Fibroblast of the aortic adventitia (primary cell): ENCODE measurements at regions not wholly inside any gene's neighbourhood (a gene's known extent, or its start where the extent isn't known, plus 50 kb on each side); places are given as distances from the start of the nearest gene placed in this dataset.

Experiments used
- DNase-seq: peaks from one replicate; pipeline ENCODE4 v3.0.0-alpha.2; 2010; ENCODE audit warnings: low read depth
- H3K4me3 ChIP-seq: 2 replicates; pipeline ENCODE4 v1.5.1; 2011; ENCODE audit warnings: low read depth, mild to moderate bottlenecking, control low read depth, low read length, moderate library complexity
- CTCF ChIP-seq: IDR thresholded peaks from 2 replicates; pipeline ENCODE4 v1.5.1; 2011; ENCODE audit warnings: mild to moderate bottlenecking, low read length, control low read depth, inconsistent platforms; ENCODE audit not compliant: insufficient read depth

GRCh38 chr2:147696426-147696825 lies 148.4 kb upstream of the ACVR2A start:
- H3K4me3 ChIP-seq, result no peak overlapping the region
- no peak for DNase-seq

GRCh38 chr2:147689220-147689909 lies 155.5 kb upstream of the ACVR2A start:
- no peak overlapping the region for H3K4me3 ChIP-seq
- TF ChIP-seq CTCF, result no peak
- DNase-seq, result no peak

More at GRCh38 chr2:147696426-147696825, 148.4 kb upstream of the ACVR2A start:
- no peak for TF ChIP-seq CTCF

- no peak for DNase-seq
- H3K4me3 ChIP-seq, result no peak overlapping the region
- TF ChIP-seq CTCF, result no peak
Measured at GRCh38 chr2:147688242-147688641, 156.6 kb upstream of the ACVR2A start.

GRCh38 chr2:147686365-147686764 lies 158.5 kb upstream of the ACVR2A start:
- no peak for DNase-seq
- H3K4me3 ChIP-seq, result no peak overlapping the region
- no peak for TF ChIP-seq CTCF

- no peak for DNase-seq
- H3K4me3 ChIP-seq, result no peak overlapping the region
- no peak for TF ChIP-seq CTCF
Measured at GRCh38 chr2:147684903-147685302, 159.9 kb upstream of the ACVR2A start.

GRCh38 chr2:147683380-147683779 lies 161.4 kb upstream of the ACVR2A start:
- no peak for DNase-seq
- no peak overlapping the region for H3K4me3 ChIP-seq
- no peak for TF ChIP-seq CTCF

GRCh38 chr2:147681093-147681492 lies 163.7 kb upstream of the ACVR2A start:
- H3K4me3 ChIP-seq, result no peak overlapping the region
- no peak for TF ChIP-seq CTCF
- no peak for DNase-seq
